OCI-M1 (cell line): ENCODE measurements at regions not wholly inside any gene's neighbourhood (a gene's known extent, or its start where the extent isn't known, plus 50 kb on each side); places are given as distances from the start of the nearest gene placed in this dataset.

Experiments used
- DNase-seq: peaks from one replicate; lab custom pipeline; 2025; lab: John Stamatoyannopoulos, UW

DNA sequence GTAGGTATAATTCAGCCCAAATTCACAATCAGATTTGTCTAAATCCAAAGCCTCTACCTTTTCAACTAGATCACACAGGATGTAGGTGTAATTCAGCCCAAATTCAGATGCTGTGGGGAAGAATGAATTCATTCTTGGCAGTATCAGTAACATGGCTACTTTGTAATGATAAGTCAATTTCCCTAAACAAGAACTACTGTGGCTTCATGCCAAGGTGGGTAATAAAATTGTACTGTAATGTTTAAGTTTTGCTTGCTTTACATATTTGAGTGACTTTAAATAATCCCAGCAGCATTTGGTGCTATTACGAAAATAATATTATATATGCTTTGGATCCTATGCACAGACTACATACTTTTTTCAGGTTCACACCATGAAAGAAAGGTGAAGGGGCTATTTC, 239.1 kb downstream of the HDGFL1 start:
- DNase-seq: no peak

DNA sequence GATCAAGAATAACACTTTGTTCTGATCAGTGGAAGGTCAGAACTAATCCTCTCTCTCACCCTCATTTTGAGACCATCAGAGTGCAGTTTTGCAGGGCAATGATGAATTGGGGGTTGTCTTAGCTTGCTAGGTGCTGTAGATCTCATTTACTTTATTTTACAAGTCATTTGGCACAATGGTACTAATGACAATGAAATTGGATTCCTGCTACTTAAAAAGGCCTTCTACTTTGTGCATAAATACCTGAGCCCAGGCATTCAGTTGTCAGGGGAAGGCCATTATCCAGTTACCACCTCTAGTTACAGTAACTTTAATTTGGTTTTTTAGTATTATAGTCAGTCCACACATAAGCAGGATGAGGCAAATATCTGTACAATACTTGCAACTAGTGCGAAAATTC, 240.0 kb downstream of the HDGFL1 start:
- DNase-seq: no peak

DNA sequence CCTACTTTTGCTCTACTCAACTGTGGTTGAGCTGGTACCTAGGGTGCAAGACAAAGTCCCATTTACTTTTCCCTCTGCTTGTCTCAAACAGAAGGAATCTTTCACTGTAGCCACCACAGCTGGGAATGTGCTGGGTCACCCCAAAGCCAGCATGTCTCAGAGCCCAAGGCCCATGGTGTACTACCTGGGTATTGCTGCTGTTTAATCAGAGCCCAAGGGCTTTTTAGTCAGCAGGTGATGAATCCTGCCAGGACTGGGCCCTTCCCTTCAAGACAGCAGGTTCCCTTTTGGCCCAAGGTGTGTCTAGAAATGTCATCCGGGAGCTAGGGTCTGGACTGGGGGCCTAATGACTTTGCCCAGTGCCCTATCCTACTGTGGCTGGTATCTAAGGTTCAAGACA, 249.8 kb downstream of the HDGFL1 start:
- DNase-seq: no peak

- DNase-seq: no peak
Measured at GRCh38 chr6:22821664-22822320, 252.4 kb downstream of the HDGFL1 start.

DNA sequence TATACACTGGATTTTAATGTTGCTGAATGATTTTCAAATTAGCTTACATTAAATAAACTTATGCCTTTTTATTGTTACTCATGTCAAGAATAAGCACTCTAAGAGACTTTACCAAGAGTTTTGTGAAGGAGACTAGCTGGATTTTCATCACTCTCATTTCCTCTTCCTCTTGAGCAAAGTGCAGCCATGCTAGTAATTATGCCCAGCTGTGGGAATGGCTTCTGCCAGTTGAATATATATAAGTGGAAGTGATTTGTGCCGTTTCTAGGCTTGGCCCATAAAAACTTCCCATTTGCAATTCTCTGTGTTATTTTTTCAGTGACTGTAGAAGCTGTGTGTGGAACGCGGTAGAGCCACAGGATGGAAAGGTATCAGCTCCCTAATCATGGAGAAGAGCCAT, 255.8 kb downstream of the HDGFL1 start:
- no peak for DNase-seq

DNA sequence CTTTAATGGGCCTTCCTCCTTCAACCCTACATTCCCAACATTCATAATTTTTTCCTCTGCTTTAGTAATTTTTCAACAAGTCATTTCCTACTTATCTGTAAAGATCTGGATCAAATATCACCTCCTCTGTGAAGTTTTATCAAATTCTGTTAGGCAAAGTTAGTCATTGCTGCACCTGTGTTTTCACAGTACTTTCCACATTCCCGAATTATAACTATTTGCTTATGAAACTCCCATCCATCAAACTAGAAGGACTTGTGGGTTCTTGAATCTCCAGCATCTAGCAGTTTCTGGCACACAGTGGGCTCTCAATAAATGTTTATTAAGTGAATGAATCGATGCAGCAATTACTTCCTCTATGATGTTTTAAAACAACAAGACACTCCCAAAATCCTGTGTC, 257.6 kb downstream of the HDGFL1 start:
- DNase-seq: no peak

DNA sequence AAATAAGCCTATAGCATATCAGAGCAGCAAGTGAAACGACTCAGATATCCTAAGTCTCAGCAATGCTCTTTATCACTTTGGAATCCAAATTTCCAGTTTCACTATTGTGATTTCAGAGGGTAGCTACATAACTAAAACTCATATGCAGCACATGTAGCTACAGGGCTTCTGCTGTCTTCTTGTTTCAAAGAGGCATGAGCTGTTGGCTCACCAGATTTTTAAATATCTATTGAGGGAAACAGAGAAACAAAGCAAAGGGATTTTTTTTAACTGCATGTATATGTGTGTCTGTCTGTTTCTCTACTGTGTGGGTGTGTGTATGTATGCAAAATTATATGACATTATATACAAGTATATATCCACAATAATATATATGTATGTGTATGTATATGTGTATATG, 258.4 kb downstream of the HDGFL1 start:
- peak; percentile 10 for DNase-seq

DNA sequence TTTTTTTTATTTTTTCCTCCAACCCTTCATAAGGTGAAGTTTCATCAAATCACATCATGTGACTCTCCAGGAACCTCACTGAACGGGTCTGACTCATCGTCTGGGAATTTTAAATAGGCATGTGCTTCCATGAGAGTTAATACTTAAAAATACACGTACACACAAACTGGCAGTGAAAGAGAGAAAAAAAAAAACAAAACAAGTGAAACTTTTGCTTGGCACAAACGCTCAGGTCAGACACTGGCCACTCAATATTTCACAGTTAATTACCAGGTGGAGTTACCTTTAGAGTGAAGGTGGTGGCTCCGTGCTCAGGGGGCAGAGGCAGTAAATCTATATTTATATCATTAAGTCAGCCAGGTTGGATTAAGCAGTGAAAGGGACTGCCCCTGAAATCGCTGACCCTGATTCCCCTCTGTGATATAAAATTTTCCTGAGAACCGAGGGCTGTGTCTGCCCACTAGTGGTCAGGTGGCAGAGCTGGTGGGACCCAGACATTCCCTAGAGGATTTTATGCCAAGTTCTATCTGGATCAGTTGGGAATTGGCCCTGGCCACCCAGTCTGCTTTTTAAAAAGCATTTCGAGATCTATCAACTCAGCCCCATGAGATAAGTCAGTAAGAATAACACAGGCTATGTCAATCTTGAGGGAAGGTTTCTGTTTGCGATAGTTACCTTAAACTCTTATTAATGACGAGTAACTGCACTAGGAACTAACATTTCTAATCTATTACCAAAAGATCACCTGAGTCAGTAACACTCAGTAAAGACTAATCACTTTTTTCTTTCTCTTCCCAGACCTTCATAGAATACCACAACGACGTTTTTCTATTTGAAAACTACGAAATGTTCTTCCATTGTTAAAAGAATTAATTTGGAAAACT, 259.1 kb downstream of the HDGFL1 start:
- peak; percentile 33 for DNase-seq

GRCh38 chr6:22829070-22829469, 259.7 kb downstream of the HDGFL1 start:
- DNase-seq: no peak

- DNase-seq: no peak
Measured at GRCh38 chr6:22830463-22830862, 261.1 kb downstream of the HDGFL1 start.

DNA sequence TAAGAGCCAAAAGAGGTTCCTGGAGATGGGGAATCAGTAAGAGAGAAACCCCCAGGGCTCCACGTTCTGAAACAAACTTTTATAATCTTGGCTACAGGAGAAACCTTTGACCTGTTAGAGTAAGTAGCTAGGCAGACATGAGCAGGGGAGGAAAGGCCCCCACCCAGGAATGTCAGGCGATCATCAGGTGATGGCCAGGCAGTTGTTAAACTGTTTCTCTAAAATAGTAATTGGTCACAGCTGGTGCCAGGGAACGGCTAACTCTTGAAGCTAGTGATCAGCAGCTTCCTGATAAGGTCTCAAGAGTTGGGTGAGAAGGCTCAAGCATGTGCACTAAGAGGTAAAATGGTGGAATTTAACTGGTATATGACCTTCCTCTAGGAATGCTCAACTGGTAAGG, 263.8 kb downstream of the HDGFL1 start:
- no peak for DNase-seq

- DNase-seq: peak; percentile 21
Measured at GRCh38 chr6:22838345-22838744, 269.0 kb downstream of the HDGFL1 start.

DNA sequence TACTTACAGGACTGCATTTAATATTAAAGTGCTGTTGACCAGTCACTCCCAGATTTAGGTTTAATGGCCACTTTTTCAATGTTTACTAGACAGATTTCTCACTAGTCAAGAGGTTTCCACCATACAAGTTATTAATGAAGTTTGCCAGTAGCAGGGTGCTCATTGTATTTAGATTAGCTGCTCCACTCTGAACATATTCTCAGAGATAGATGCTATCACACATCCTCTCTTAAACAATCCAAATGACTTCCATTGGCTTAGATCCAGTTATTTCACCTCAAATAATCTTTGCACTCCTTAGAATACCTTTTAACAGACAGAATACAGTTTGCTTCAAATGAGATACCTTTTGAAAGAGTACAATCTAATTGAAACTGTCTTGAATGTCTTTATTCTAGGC, 276.1 kb downstream of the HDGFL1 start:
- no peak for DNase-seq

DNA sequence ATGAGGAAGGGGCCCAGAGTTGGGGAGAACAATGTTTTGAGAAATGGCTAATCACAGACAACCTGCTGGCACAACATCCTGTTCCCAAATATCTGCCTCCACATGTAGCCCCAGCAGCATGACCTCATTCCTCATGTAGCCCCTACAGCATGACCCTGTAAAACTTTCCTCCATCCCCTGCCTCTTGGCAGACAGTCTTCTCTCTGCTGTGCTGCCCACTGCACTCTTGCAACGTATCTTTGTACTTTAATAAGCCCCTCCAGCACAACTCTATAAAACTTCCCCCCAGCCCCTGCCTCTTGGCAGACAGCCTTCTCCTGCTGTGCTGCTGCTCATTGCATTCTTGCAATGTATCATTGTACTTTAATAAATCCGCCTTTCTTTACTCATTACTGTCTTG, 278.8 kb downstream of the HDGFL1 start:
- no peak for DNase-seq

- DNase-seq: no peak
Measured at GRCh38 chr6:22849921-22850320, 280.6 kb downstream of the HDGFL1 start.

- DNase-seq: no peak
Measured at GRCh38 chr6:22852101-22852500, 282.7 kb downstream of the HDGFL1 start.

- DNase-seq: no peak
Measured at GRCh38 chr6:22873513-22874136, 304.3 kb downstream of the HDGFL1 start.

DNA sequence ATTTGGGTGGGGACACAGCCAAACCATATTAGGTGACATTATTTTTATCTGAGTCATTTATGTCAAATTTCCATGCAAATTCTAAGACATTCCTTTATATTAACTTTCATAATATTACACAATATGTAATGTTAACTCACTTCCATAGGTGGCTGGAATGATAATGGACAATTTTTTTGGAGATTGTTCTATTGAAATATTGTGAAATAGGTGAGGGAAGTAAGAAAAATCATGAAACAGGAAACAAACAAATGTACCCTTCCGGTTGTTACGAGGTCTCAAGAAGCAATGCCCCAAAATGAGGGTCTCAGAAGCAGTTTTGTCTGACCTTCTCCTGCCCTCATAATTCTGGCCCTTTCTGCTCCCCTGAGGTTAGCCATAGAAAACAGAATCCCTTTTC, 306.5 kb downstream of the HDGFL1 start:
- DNase-seq: no peak

GRCh38 chr6:22878324-22878701, 308.9 kb downstream of the HDGFL1 start:
- DNase-seq: no peak

- DNase-seq: no peak
Measured at GRCh38 chr6:22878706-22879105, 309.3 kb downstream of the HDGFL1 start.

DNA sequence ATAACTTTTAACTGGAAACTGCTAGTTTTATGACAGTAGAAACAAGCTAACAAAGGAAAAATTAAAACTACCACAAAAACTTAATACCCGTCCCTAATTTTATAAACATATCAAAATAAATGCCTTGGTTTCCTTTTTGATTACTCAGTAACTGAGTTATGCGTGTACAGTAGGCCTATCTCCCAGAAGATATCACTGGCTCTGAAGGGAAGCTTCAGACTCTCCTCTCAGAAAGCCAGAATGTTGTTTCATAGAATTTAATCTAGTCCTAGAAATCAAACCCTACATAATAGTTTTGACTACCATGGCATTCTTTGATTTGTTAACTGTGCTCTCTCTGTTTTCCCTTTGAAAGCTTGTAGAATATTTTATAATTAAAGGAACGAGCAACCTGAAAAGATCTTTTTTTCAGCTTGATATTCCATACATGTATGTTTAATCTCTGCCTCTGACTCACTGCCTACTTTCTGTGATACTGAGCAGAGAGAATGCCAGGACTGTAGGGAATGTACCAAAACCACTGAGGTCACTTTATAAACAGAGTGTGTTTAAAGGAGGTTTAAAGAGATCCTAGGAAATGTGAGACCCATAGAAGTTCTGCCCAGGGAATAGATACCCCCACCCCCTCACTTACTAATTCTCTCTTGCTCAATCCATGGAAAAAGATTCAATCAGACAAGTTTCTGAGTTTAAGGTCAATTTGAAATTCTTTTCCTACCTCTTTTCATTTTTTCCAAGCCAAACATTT, 311.5 kb downstream of the HDGFL1 start:
- DNase-seq: no peak

DNA sequence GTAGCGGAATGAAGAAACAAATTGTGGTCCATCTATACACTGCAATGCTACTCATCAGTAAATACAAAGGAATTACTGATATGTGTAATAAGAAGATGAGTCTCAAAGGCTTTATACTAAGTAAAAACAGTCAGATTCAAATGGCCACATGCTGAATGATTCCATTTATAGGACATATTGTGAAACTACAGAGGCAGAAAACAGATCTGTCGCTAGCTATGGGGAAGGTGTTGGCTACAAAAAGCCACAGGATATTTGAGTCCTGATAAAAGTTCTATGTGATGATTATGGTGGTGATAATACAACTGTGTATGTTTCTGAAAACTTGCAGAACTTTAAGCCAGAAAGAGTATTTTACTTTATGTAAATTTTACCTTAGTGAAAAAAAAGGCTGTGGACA, 313.2 kb downstream of the HDGFL1 start:
- no peak for DNase-seq
